Loucy (cell line): ENCODE measurements at regions not wholly inside any gene's neighbourhood (a gene's known extent, or its start where the extent isn't known, plus 50 kb on each side); places are given as distances from the start of the nearest gene placed in this dataset.

ENCODE experiments used
- H2AFZ ChIP-seq: fragments of 200-600 bp; sonication (generic); 2 replicates; pipeline ENCODE4 v1.6.0; 2016; ENCODE audit warnings: antibody characterized with exemption, mild to moderate bottlenecking, low read length, moderate library complexity
- H3F3A ChIP-seq: fragments of 200-600 bp; 2 replicates; pipeline ENCODE4 v1.6.0; 2016; ENCODE audit warnings: antibody characterized with exemption, low read depth, mild to moderate bottlenecking
- H3K27me3 ChIP-seq: fragments of 200-600 bp; sonication (generic); 2 replicates; pipeline ENCODE4 v1.6.1; 2014; ENCODE audit warnings: low read length, mild to moderate bottlenecking; ENCODE audit not compliant: insufficient read depth, poor library complexity, severe bottlenecking
- H3K36me3 ChIP-seq: fragments of 200-600 bp; sonication (generic); 2 replicates; pipeline ENCODE4 v1.6.1; 2016; ENCODE audit warnings: low read length; ENCODE audit not compliant: insufficient read depth
- H3K4me1 ChIP-seq: fragments of 200-600 bp; sonication (generic); 2 replicates; pipeline ENCODE4 v1.5.1; 2014; ENCODE audit warnings: low read length, mild to moderate bottlenecking; ENCODE audit not compliant: insufficient read depth, poor library complexity, severe bottlenecking
- H3K4me2 ChIP-seq: fragments of 200-600 bp; sonication (generic); 2 replicates; pipeline ENCODE4 v1.6.0; 2014; ENCODE audit warnings: antibody characterized with exemption, low read length, low read depth, mild to moderate bottlenecking; ENCODE audit not compliant: poor library complexity, severe bottlenecking
- H3K4me3 ChIP-seq: fragments of 200-600 bp; sonication (generic); 2 replicates; pipeline ENCODE4 v1.5.1; 2014; ENCODE audit warnings: low read length, mild to moderate bottlenecking, mixed read lengths; ENCODE audit not compliant: poor library complexity, severe bottlenecking
- H3K79me2 ChIP-seq: fragments of 200-600 bp; sonication (generic); 2 replicates; pipeline ENCODE4 v1.6.1; 2014; ENCODE audit warnings: low read length; ENCODE audit not compliant: insufficient read depth
- H3K9ac ChIP-seq: fragments of 200-600 bp; sonication (generic); 2 replicates; pipeline ENCODE4 v1.6.0; 2014; ENCODE audit warnings: mild to moderate bottlenecking, low read depth, low read length, moderate library complexity; ENCODE audit not compliant: poor library complexity, severe bottlenecking
- H3K9me2 ChIP-seq: fragments of 200-600 bp; sonication (generic); replicated peaks from 2 replicates; pipeline ENCODE4 v1.6.1; 2016; ENCODE audit warnings: low read depth, low read length, mixed read lengths
- H3K9me3 ChIP-seq: fragments of 200-600 bp; sonication (generic); 2 replicates; pipeline ENCODE4 v1.6.1; 2014; ENCODE audit warnings: mild to moderate bottlenecking, antibody characterized with exemption, low read length, low read depth; ENCODE audit not compliant: insufficient read depth
- H4K20me1 ChIP-seq: fragments of 200-600 bp; sonication (generic); 2 replicates; pipeline ENCODE4 v1.6.0; 2014; ENCODE audit warnings: antibody characterized with exemption, low read length, mild to moderate bottlenecking; ENCODE audit not compliant: insufficient read depth, poor library complexity, severe bottlenecking
- EZH2phosphoT487 ChIP-seq: fragments of 200-600 bp; IDR thresholded peaks from 2 replicates; pipeline ENCODE4 v1.6.1; 2018; ENCODE audit warnings: antibody characterized with exemption, mild to moderate bottlenecking, moderate library complexity, borderline replicate concordance
- TF ChIP-seq, protein P1 (sequence below): fragments of 200-600 bp; sonication (generic); conservative IDR thresholded peaks from 2 replicates; pipeline ENCODE4 v1.5.1; 2014; ENCODE audit warnings: mild to moderate bottlenecking, antibody characterized with exemption, low read length

DNA sequence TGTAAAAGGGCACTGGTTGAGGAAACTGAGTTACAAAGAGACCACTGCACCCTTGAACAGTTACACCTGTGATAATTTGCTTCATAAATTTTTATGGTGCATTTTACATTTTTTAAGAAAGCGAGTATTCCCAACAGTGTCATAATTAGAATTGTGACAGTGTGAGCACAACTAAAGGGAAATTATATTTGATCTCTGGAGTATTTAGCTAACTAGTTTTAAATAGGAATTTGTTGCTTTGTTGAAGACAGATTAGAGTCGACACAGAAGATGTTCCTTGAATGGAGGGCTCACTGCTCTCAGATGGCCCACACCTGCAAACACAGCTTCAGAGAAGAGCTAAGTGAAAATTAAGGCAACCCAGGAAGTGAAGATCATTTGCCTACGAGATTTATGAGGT is 555.0 kb upstream of the GOT2 start:
- no peaks in the 10 kb centered on the region for H3K4me1 ChIP-seq
- H3K4me3 ChIP-seq = no peak overlapping the region
- H3K36me3 ChIP-seq = no peaks in the 10 kb centered on the region
- H3K9me2 ChIP-seq = no peaks in the 10 kb centered on the region
- H3K27me3 ChIP-seq = no peaks in the 10 kb centered on the region
- H3K4me2 ChIP-seq = no peak overlapping the region
- no peaks in the 10 kb centered on the region for H3F3A ChIP-seq
- TF ChIP-seq, protein P1, sequence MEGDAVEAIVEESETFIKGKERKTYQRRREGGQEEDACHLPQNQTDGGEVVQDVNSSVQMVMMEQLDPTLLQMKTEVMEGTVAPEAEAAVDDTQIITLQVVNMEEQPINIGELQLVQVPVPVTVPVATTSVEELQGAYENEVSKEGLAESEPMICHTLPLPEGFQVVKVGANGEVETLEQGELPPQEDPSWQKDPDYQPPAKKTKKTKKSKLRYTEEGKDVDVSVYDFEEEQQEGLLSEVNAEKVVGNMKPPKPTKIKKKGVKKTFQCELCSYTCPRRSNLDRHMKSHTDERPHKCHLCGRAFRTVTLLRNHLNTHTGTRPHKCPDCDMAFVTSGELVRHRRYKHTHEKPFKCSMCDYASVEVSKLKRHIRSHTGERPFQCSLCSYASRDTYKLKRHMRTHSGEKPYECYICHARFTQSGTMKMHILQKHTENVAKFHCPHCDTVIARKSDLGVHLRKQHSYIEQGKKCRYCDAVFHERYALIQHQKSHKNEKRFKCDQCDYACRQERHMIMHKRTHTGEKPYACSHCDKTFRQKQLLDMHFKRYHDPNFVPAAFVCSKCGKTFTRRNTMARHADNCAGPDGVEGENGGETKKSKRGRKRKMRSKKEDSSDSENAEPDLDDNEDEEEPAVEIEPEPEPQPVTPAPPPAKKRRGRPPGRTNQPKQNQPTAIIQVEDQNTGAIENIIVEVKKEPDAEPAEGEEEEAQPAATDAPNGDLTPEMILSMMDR = no peak
- TF ChIP-seq EZH2phosphoT487 = no peak
- no peaks in the 10 kb centered on the region for H4K20me1 ChIP-seq
- no peaks in the 10 kb centered on the region for H3K79me2 ChIP-seq
- H2AFZ ChIP-seq = no peak overlapping the region
- H3K9ac ChIP-seq = no peak overlapping the region
- peaks cover 9% of the 10 kb centered on the region; the same call in 1 of the 2 replicates for H3K9me3 ChIP-seq

DNA sequence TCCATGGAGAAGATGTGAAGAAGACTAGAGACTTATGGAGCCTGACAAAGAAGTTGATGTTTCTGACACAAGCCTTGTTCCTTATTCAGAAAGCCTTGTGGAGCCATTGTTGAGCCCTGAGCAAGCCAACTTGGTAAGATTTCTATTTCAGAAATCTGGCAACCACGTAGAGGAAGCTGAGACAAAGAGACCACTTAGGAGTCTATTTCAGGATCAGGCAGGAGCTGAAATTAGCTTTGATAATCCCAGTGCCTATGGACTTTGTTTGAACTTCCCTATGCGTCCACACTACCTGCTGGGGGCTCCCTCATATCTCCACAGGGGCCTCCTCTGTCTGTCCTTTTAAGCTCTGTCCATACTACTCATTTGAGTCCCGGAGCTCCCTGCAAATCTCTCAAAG is 540.0 kb upstream of the GOT2 start:
- Histone ChIP-seq H3K27me3 (no peaks in the 10 kb centered on the region), H3K4me1 (no peaks in the 10 kb centered on the region), H3K9ac (no peak overlapping the region), H3K9me3 (no peaks in the 10 kb centered on the region), H2AFZ (no peak overlapping the region), H3K4me2 (no peak overlapping the region), H3K79me2 (no peaks in the 10 kb centered on the region), H3K36me3 (no peaks in the 10 kb centered on the region), H3K9me2 (no peaks in the 10 kb centered on the region), H3K4me3 (no peak overlapping the region), H4K20me1 (no peaks in the 10 kb centered on the region), H3F3A (no peaks in the 10 kb centered on the region)
- no peak for TF ChIP-seq EZH2phosphoT487
- TF ChIP-seq, protein P1 = no peak

DNA sequence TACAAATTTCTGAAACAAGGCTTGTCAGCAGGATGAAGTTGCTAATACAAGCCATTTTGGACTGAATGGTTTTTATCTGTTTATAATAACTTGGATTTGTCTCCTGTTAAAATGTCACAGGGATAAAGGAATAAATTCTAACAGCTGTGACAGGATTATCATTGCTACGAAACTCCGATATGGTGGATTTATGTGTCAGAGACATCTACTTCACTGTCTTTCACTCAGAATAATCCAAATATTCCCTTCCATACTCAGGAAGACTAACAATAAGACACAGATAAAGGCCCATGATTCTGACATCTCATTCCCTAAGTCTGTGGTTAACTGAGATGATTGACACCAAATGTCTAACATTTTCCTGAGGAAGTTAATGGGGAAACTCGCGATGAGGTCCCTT is 529.8 kb upstream of the GOT2 start:
- H3K9ac ChIP-seq = no peak overlapping the region
- no peaks in the 10 kb centered on the region for H3F3A ChIP-seq
- H4K20me1 ChIP-seq = no peaks in the 10 kb centered on the region
- TF ChIP-seq, protein P1 = no peak
- TF ChIP-seq EZH2phosphoT487 = no peak
- no peaks in the 10 kb centered on the region for H3K36me3 ChIP-seq
- no peaks in the 10 kb centered on the region for H3K9me3 ChIP-seq
- no peak overlapping the region for H3K4me2 ChIP-seq
- H3K4me3 ChIP-seq = no peak overlapping the region
- H3K4me1 ChIP-seq = no peaks in the 10 kb centered on the region
- H2AFZ ChIP-seq = no peak overlapping the region
- H3K27me3 ChIP-seq = no peaks in the 10 kb centered on the region
- H3K9me2 ChIP-seq = no peaks in the 10 kb centered on the region
- H3K79me2 ChIP-seq = no peaks in the 10 kb centered on the region
